DOHH2 (cell line): ENCODE measurements at regions not wholly inside any gene's neighbourhood (a gene's known extent, or its start where the extent isn't known, plus 50 kb on each side); places are given as distances from the start of the nearest gene placed in this dataset.

ENCODE experiments used
- H3F3A ChIP-seq: fragments of 200-600 bp; sonication (generic), shearing (Covaris generic); 2 replicates; pipeline ENCODE4 v1.6.0; 2016; ENCODE audit warnings: antibody characterized with exemption, mild to moderate bottlenecking; ENCODE audit not compliant: control insufficient read depth, insufficient read depth
- H3K27ac ChIP-seq: fragments of 200-600 bp; sonication (generic); 2 replicates; pipeline ENCODE4 v1.5.1; 2014; ENCODE audit warnings: low read depth, mild to moderate bottlenecking, low read length, moderate library complexity
- H3K27me3 ChIP-seq: fragments of 200-600 bp; sonication (generic); 2 replicates; pipeline ENCODE4 v1.6.1; 2014; ENCODE audit warnings: mild to moderate bottlenecking, low read length, mixed read lengths; ENCODE audit not compliant: control insufficient read depth
- H3K36me3 ChIP-seq: fragments of 200-600 bp; sonication (generic); 2 replicates; pipeline ENCODE4 v1.6.1; 2014; ENCODE audit warnings: mild to moderate bottlenecking, low read length, moderate library complexity, mixed read lengths; ENCODE audit not compliant: control insufficient read depth
- H3K4me1 ChIP-seq: fragments of 200-600 bp; sonication (generic); 2 replicates; pipeline ENCODE4 v1.6.1; 2014; ENCODE audit warnings: mild to moderate bottlenecking, low read length, mixed read lengths; ENCODE audit not compliant: control insufficient read depth
- H3K4me2 ChIP-seq: fragments of 200-600 bp; sonication (generic); 2 replicates; pipeline ENCODE4 v1.6.0; 2014; ENCODE audit warnings: mild to moderate bottlenecking, low read length, moderate library complexity
- H3K4me3 ChIP-seq: fragments of 200-600 bp; sonication (generic); 2 replicates; pipeline ENCODE4 v1.5.1; 2014; ENCODE audit warnings: mild to moderate bottlenecking, low read length, mixed read lengths
- H3K79me2 ChIP-seq: fragments of 200-600 bp; sonication (generic); 2 replicates; pipeline ENCODE4 v1.6.1; 2014; ENCODE audit warnings: mild to moderate bottlenecking, low read length, mixed read lengths; ENCODE audit not compliant: control insufficient read depth
- H3K9me2 ChIP-seq: fragments of 200-600 bp; sonication (generic); replicated peaks from 2 replicates; pipeline ENCODE4 v1.6.1; 2014; ENCODE audit warnings: mild to moderate bottlenecking, low read length, mixed read lengths; ENCODE audit not compliant: control insufficient read depth
- H3K9me3 ChIP-seq: fragments of 200-600 bp; sonication (generic); 2 replicates; pipeline ENCODE4 v1.6.1; 2014; ENCODE audit warnings: antibody characterized with exemption, low read length, mixed read lengths; ENCODE audit not compliant: control insufficient read depth, insufficient read depth
- H4K20me1 ChIP-seq: fragments of 200-600 bp; sonication (generic); 2 replicates; pipeline ENCODE4 v1.6.0; 2014; ENCODE audit warnings: low read depth, mild to moderate bottlenecking, antibody characterized with exemption, low read length, moderate library complexity; ENCODE audit not compliant: control insufficient read depth, insufficient read depth
- CTCF ChIP-seq: fragments of 200-600 bp; sonication (generic); IDR thresholded peaks from one replicate; pipeline ENCODE4 v1.5.1; 2014; ENCODE audit warnings: antibody characterized with exemption, mild to moderate bottlenecking, low read depth, low read length; ENCODE audit not compliant: poor library complexity, severe bottlenecking
- EZH2phosphoT487 ChIP-seq: fragments of 200-600 bp; sonication (generic); IDR thresholded peaks from 2 replicates; pipeline ENCODE4 v1.6.1; 2017; ENCODE audit warnings: borderline replicate concordance, mild to moderate bottlenecking, antibody characterized with exemption, low read length, moderate library complexity, mixed read lengths

- TF ChIP-seq CTCF (no peak), EZH2phosphoT487 (no peak)
These were observed 281.0 kb downstream of the OXSM start for GRCh38 chr3:26070854-26071253.

GRCh38 chr3:26074080-26074479 lies 284.2 kb downstream of the OXSM start:
- H3K9me2 ChIP-seq, result no peaks in the 10 kb centered on the region
- H3K79me2 ChIP-seq, result no peaks in the 10 kb centered on the region
- no peaks in the 10 kb centered on the region for H3K36me3 ChIP-seq
- TF ChIP-seq CTCF (no peak), EZH2phosphoT487 (no peak)
- no peak overlapping the region for H3K4me3 ChIP-seq
- no peak overlapping the region for H3K27ac ChIP-seq
- no peaks in the 10 kb centered on the region for H3K9me3 ChIP-seq
- H3K27me3 ChIP-seq, result no peaks in the 10 kb centered on the region
- no peaks in the 10 kb centered on the region for H3F3A ChIP-seq
- no peak overlapping the region for H3K4me2 ChIP-seq
- no peaks in the 10 kb centered on the region for H4K20me1 ChIP-seq
- H3K4me1 ChIP-seq, result no peaks in the 10 kb centered on the region

More at GRCh38 chr3:26070854-26071253, 281.0 kb downstream of the OXSM start:
- Histone ChIP-seq H4K20me1 (no peaks in the 10 kb centered on the region), H3F3A (no peaks in the 10 kb centered on the region), H3K9me3 (no peaks in the 10 kb centered on the region), H3K4me2 (no peak overlapping the region), H3K4me1 (no peaks in the 10 kb centered on the region), H3K79me2 (no peaks in the 10 kb centered on the region), H3K27me3 (no peaks in the 10 kb centered on the region), H3K36me3 (no peaks in the 10 kb centered on the region), H3K27ac (no peak overlapping the region), H3K4me3 (no peak overlapping the region), H3K9me2 (no peaks in the 10 kb centered on the region)

DNA sequence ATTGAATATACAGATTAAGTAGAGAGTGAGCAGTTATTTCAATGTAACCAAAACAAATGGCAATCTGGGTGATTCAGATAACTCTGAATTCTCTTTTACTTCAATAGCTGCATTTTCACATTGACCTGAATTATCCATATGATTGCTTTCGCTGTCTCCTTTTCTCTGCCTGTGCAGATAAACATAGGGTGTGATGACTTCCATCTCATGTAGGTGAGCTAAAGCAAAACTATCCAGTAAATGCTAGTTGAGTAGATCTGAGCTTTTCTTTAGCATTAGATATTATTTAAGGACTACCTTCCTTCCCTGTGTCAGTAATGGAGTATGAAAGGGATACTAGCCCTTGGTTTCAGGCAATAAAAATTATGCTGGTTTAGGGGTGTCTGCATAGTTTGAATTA lies 288.6 kb downstream of the OXSM start:
- Histone ChIP-seq H3K4me1 (no peaks in the 10 kb centered on the region), H4K20me1 (no peaks in the 10 kb centered on the region), H3K4me2 (no peak overlapping the region), H3K79me2 (no peaks in the 10 kb centered on the region), H3K9me2 (no peaks in the 10 kb centered on the region), H3K9me3 (no peaks in the 10 kb centered on the region), H3F3A (no peaks in the 10 kb centered on the region), H3K27ac (no peak overlapping the region), H3K36me3 (no peaks in the 10 kb centered on the region), H3K27me3 (no peaks in the 10 kb centered on the region), H3K4me3 (no peak overlapping the region)
- no peak for TF ChIP-seq CTCF
- no peak for TF ChIP-seq EZH2phosphoT487

GRCh38 chr3:26081166-26081565 lies 291.3 kb downstream of the OXSM start:
- TF ChIP-seq CTCF (no peak), EZH2phosphoT487 (no peak)
- Histone ChIP-seq H3K9me2 (no peaks in the 10 kb centered on the region), H3F3A (no peaks in the 10 kb centered on the region), H3K27ac (no peak overlapping the region), H3K79me2 (no peaks in the 10 kb centered on the region), H3K4me2 (no peak overlapping the region), H3K4me3 (no peak overlapping the region), H3K36me3 (no peaks in the 10 kb centered on the region), H3K4me1 (no peaks in the 10 kb centered on the region), H4K20me1 (no peaks in the 10 kb centered on the region), H3K9me3 (no peaks in the 10 kb centered on the region), H3K27me3 (no peaks in the 10 kb centered on the region)
